HG03432 (cell line): ENCODE measurements at regions not wholly inside any gene's neighbourhood (a gene's known extent, or its start where the extent isn't known, plus 50 kb on each side); places are given as distances from the start of the nearest gene placed in this dataset.

Experiments used
- ATAC-seq: cut with Tn5 transposase; IDR thresholded peaks from one replicate; pipeline ENCODE4 v1.9.1; 2021; ENCODE audit warnings: mild to moderate bottlenecking, moderate library complexity; ENCODE audit not compliant: unreplicated experiment

DNA sequence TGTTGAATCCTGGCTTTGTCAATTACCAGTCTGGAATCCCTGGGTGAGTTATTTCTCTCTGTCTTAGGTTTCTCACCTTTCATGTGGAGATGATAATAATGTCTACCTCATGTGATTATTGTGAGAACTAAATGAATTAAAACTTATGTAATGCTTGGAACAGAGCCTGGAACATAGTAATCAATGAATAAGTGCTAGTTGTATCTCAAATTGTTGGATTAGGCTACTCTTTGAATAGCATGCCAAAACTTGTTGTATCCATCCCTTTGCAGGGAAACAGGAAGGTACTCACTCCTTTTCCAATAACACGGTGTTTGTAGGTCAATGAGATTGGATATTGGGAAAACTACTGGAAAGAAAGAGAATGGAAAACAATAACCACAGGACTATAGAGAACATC, 796.6 kb upstream of the ZEB2 start:
- no peak for ATAC-seq

DNA sequence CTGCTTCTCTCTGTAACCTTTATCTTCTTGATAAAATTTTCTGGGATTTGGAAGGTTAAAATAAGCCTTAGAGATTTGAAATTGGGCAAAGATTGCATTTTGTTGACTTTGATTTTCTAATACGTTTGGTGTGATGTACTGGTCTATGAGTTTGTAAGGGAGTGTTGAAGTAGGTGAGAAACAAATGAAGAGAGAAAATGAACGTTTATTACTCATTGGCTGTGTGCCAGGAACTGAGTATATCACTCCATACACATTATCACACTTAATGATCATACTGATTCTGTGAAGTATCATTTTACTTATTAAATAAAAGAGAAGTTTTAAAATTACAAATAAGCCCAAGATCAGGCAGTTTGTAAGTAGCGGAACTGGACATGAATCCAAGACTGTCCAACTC, 795.1 kb upstream of the ZEB2 start:
- no peak for ATAC-seq

DNA sequence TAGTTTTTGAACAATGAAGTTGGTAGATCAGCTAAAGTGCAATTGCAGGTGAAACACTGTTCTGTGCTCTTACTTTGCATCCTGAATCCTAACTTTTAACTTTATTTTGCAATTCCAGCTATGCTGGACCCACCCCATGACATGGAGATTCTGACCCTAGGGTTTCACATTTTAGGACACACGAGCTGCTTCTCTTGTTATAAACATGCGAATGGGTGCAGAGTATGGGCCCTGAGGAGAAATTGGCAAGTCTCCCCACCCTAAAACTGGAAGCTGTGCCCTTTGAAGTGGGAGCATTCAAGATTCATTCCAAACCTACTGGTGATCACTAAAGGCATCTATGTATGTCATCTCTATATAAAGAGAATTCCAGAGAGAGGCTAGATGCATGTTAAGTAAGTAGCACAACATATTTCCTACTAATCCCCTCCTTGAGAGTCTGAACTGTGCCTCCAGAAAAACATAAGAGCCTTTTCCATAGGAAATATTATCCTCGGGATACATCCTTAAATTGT, 794.3 kb upstream of the ZEB2 start:
- no peak for ATAC-seq

DNA sequence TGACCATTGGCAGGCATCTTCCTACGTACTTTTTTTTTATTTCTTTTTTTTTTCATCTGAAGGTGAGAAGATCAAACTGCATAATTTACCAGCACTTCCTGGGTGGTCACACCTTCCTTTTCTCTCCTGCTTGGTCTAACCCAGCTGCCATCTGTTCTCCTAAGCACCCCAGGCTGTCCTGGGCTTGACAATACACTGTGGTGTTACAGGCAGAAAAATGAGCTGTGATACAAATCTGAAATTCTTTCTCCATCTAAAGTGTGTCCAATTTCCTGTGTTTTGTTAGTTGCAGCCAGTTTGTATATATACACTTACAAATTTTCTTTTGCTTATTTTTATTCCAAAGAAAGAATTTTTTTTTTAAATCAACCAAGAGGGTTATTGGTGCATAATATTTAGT, 786.0 kb upstream of the ZEB2 start:
- no peak for ATAC-seq

DNA sequence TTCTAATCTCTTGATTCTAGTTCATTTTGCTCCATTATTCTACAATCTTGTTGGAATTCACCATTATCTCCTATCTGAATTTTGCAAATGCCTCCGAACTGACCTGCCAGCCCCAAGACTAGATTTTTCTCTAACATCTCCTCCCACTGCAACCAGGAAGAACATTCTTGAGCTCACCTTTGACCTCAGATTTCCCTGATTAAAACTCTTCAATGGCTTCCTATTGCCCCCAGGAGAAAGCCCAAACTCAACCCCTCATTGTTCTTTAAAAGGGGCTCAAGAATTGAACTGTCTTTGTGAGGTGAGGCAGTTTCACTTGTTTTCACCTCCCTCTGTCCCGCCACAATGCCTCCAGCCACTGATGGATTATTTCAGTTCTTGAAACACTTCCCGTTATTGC, 784.6 kb upstream of the ZEB2 start:
- ATAC-seq, result no peak

DNA sequence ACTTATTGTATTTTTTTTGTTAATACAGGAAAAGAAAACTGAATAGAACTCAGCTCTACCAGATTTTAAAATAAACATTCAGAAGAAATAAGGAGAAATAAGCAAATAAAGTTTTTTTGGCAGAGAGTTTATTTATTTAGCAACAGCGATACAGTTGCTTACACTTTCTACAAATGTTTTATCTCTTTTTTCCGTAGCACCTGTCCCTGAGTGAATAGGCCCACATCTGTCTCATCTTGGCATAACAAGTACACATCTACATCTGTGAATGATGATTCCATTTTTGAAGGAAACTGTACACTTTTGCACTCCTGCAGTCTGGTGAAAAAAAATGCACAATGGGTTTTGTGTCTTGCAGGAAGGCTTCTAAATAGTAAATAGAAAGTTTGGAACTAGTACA, 783.6 kb upstream of the ZEB2 start:
- no peak for ATAC-seq

DNA sequence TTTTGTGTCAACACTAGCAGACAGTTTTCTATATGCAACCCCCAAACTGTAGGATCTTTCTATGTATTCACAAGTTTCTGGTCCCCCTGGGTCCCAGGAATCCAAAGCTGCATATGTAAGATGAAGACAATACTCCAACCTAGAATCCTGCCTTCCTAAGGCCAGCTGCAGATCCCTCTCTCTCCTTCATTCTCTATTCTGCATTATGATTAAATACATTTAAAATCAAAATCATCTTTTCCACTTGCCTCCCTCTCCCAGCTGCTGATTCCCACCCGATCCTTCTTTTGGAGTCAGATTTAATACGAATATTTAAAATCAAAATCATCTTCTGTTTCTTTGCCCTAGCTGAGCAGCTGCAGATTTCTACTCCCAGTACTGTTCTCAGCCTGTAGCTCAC, 783.0 kb upstream of the ZEB2 start:
- no peak for ATAC-seq

DNA sequence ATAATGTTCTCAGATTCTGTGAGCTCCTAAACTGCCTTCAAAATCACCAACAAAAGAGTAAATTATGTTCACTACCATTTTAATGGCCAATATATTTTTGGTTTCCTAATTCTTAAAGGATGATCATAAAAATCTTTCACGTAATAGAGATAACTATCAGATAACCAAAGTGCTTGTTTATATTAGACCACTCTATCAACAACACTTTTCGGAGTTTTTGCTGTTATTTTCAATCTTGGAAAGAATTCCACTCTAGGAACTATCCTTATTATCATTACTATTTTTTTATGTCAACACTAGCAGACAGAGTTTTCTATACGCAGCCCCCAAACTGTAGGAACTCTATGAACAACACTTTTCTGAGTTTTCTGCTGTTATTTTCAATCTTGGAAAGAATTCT, 782.5 kb upstream of the ZEB2 start:
- no peak for ATAC-seq

DNA sequence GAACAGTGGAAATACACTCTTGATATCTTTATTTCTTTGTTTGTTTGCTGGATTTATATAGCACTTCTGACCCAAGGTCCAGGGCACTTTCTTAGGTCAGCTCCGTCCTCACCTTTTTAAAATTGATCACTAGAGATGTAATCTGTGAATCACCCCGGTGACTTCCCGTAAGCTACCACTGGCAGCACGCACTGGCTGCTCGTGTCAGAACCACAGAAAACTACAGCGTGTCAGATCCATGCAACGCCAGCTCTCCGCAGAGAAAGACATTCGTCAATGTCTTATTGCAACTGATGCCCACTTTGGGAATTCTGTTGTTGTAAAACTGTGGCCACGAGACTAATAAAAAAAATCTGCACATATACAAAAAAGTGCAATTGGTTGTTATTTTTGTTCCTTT, 779.4 kb upstream of the ZEB2 start:
- ATAC-seq, result no peak

DNA sequence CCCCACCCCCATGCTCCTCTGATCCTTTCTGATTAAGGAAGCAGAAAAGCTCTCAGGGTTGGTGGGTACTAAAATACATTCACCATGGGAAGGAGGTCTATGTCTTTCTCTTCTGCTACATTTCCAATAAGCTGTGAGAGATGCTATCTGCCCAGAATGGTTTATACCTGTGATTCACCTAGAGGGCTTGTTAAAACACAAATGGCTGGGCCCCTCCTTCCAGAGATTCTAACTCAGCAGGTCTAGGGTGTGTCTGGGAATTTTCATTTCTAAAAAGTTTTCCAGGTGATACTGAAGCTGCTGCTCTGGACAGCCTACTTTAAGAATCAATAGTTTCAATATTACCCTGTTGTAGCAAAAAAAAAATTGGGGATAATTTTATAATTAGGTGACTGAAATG, 772.2 kb upstream of the ZEB2 start:
- no peak for ATAC-seq

DNA sequence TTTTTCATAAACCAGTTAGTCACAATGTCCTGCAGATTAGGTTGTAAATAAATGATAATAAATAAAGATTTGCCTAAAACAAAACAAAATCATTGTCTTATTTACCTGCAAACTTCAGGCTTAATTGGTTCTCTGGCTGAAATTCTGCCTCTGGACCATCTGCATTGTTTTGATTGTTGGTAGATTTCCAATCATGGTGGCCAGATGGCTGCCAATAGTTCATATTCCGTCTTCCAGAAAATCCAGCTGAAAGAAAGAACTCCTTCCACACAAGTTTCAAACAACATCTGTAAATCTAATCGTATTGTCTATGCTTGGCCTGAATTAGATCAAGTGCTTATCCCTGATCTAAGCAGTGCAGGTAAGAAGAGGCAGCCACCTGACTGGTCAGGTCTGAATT, 771.1 kb upstream of the ZEB2 start:
- ATAC-seq, result no peak

DNA sequence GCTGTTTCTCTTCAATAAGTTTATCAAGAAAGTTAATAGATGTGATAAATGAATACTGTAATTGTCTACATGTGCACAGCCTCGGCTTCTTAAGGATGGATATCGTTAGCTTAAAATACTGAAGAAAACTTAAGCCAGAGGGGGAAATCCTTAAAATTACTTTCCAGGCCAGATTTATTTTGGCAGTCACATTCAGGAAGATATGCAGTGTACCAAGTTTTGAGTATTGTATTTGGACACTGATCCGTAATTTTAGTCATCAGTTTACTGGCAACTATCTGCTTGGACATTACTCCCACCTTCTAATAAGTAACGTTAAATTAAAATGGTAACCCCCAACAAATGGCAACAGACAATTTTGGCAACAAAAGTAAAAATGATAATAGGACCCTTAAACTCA, 770.0 kb upstream of the ZEB2 start:
- no peak for ATAC-seq

DNA sequence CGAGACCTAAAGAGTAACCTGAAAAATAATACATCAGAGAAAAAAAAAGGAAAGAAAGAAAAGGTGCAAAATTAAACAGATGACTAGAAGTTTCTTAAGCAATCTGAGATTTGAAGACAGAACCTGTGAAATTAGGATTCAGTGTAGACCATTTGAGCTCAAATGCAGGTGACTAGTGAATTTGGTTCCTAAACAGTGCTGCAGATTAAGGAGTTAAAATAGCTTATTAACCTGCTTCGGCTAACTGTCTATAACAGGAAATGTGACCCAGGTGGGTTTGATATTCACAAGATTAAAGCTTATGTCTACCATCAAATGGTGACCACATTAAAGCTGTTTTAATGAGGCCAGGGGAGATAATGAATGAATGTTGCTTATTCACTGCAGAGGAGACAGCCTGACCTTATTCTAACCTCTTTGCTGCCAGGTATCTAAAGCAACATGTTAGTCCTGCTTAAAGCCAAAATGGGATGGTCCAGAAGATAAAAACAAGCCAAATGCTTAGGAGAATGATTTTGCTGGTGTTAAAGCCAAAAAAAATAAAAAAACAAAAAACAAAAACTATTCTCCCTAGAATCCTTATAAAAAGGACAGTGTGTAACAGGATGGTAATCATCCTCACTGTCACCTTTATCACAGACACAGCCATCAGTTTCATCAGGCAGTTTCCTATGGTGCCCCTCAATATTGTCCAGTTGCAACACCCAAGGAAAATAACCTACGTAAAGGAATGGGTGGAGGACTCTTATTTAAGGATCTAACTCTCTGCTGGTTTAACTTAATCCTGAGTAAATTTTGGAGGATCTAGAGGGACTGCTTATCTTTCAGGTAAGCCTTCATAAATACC, 769.0 kb upstream of the ZEB2 start:
- no peak for ATAC-seq

DNA sequence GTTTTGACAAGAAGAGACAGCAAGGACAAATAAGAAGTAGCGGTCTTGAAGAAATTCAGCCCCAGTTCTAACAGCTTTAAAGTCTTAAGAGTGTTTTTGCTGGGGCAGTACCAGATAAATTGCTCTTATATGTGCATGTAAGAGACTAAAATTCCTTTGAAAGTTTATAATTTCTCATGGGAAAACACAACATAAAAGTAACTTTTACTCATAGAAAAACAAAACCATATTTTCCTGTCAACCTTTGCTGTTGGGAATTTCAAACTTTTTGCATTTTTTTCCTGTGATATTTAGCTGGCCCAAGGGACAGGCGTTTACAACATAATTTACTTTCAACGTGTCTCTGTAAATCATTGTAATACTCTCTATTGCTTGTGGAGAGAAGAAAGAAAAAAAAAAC, 767.8 kb upstream of the ZEB2 start:
- ATAC-seq, result no peak

DNA sequence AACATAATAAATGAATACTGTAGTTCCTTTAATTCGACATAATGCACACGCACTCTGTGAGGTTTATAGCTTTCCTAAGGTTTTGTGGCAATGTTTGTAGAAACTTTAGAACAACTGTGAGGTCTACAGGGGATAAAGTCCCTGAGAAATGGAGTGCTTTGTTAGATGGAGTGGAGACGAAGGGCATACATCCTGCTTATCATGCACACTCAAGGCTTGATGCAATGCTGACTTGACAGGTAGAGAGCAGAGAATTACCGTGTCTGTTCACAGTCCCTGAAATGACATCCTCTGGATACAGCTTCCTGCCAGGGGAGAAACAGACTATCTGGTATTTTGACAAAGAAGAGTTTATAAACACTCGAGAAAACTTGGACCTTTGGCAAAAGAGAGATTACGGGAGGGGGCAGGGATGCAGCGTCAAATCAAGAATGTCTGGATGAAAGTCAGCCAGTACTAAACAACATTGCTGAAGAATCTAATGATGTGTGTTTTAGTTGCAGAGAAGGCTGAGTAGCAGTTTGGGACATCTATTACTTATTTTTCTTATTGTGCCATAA, 766.9 kb upstream of the ZEB2 start:
- ATAC-seq, result no peak

DNA sequence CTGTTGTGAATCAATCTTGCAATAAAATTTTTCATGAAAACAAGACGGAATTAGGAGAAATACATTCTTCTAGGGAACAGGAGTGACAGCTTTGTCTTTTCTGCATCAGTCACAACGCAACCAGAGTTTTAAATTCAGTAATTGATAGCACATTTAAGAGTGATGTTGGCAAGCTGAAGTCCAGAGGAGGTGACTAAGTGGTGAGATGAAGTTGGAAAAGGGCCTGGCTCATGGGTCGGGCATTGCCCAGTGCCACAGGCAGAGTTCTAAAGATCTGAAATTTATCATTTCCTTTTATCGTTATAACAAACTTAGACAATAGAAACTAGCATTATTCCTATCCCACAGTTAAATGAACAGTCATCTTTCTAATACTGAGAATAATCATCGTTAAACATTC, 764.6 kb upstream of the ZEB2 start:
- no peak for ATAC-seq

DNA sequence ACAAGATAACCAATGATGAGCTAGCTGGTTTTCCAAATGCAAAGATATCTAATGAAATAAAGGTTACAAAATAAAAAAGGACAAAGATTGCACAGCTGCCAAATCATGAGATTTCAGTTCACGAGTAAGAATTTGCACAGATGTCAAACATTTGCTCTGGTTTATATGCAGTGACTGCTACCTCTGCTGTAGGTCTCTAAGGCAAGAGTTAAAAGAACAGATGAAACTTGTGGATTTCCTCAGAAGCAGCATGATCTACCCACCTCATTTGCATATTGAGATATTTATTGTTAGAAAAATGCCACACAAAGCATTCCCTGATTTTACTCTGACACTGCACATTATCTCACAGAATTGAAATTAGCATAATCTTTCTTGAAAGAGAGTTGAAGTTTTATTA, 763.2 kb upstream of the ZEB2 start:
- no peak for ATAC-seq

DNA sequence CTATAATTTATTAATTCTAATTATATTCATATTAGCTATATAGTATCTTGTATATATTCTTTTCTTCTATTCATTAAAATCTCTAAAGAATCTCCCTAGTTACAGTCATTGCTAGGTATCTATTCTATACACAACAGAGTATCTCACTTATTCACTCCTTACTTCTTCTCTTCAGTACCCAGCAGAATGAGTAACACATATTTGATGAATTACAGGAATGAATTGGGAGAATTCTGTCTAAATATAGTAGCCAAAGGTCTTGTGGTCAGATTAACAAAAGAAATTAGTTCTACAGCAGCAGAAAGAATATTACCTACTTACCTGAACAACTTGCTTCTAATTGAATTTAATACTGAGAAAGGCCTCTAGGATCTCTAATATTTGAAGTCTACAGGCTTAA, 758.0 kb upstream of the ZEB2 start:
- ATAC-seq, result no peak

DNA sequence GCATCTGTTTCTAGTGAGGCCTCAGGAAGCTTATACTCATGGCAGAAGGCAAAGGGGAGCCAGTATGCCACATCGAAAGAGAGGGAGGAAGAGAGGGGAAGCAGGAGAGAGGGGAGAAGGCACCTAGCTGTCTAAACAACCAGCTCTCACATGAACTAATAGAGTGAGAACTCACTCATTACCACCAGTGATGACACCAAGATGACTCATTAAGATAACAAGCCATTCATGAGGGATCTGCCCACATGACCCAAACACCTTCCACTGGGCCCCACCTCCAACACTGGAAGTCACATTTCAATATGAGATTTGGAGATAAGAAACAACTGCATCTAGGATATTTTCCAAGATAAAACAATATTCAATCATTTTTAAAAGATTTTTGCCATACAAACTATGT, 753.9 kb upstream of the ZEB2 start:
- no peak for ATAC-seq

DNA sequence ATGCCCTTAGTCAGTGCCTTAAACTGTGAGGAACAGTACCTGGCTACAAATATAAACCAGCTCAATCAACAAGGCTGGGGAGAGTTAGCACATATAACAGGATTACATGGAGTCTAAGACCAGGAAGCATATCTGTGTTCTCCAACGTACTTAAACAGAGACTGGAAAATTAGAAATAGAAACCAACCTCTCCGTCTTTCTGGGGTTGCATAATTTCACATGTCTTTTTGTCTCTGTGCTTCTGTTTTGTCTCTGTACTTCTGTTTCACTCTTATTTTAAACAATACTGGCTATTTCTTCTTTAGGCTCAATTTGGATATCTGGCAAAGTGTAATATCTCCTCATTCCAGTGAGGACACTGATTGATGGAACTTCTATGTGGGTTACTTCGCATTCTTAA, 749.0 kb upstream of the ZEB2 start:
- ATAC-seq, result no peak

DNA sequence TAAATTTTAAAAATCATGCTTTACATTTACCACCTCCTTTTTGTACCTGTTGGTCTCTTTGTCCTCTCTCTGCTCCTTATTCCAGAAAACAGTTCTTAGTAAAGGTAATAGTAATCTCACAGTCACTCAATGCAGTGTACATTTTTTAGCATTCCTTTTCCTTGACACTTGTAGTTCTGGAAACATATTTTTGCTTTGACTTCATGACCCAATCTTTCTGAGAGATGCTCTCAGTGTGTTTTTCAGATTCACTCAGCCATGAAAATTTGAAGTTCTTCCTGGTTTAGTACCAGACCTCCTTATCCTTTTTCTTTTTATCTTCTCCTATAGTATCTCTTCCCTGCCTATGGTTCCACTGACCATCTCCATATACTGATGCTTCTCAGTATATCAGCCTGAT, 747.5 kb upstream of the ZEB2 start:
- no peak for ATAC-seq

DNA sequence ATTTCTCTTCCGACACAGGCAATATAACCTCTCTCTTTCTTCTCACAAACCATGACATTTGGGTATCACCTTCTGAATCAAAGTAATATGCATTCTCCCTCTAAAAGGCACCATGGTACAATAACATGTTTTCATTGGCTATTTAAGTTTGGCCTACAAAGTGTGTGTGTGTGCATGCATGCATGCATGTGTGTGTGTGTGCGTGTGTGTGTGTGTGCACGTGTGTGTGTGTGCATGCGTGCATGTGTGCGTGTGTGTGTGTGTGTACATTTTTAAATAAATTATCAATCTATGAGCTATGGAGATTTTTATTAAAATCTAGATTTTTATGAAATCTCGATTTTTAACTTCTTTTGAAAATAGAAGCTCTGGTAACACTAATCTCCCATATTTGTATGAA, 745.3 kb upstream of the ZEB2 start:
- ATAC-seq, result no peak

DNA sequence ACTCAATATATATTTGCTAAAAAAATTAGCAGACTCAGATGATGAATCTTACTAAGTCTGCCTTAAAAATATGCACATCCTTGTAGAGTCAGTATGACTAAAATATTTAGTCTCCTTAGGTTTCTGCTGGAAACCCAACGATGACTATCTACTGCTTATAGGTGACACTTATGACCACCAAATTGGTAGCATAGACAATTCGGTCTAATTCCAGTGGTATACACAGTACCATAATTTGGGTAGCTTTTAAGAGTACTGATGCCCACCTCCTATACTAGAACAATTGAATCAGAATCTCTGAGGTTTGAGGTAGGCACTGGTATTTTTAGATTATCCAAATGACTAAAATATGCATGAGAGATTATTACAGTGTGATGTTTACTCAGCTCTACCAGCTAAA, 740.8 kb upstream of the ZEB2 start:
- no peak for ATAC-seq
